Vagina (tissue), 2 donors: ENCODE measurements at regions not wholly inside any gene's neighbourhood (a gene's known extent, or its start where the extent isn't known, plus 50 kb on each side); places are given as distances from the start of the nearest gene placed in this dataset.

Experiments used
- POLR2A ChIP-seq, 2 donors: fragments of 450-650 bp; IDR thresholded peaks; one replicate each; pipeline ENCODE4 v1.6.1; 2017; ENCODE audit warnings: antibody characterized with exemption in 2 of 2, mild to moderate bottlenecking in 2 of 2, moderate library complexity in 2 of 2
- POLR2AphosphoS5 ChIP-seq, 2 donors: sonication (generic); formaldehyde crosslinking; IDR thresholded peaks; one replicate each; pipeline ENCODE4 v1.9.0; 2017; ENCODE audit warnings: antibody characterized with exemption in 2 of 2, mild to moderate bottlenecking in 2 of 2, low read depth in 1 of 2; ENCODE audit not compliant: insufficient read depth in 1 of 2
- TF ChIP-seq, protein P1 (sequence below), 3 experiments: fragments of 450-650 bp in 2 of 3; fragments of 200-600 bp in 1 of 3; sonication (generic) in 1 of 3; IDR thresholded peaks; one replicate each; pipeline ENCODE4 v1.5.1; 2017 to 2019; ENCODE audit warnings: antibody characterized with exemption in 3 of 3, mild to moderate bottlenecking in 2 of 3, moderate library complexity in 2 of 3

- TF ChIP-seq, protein P1, sequence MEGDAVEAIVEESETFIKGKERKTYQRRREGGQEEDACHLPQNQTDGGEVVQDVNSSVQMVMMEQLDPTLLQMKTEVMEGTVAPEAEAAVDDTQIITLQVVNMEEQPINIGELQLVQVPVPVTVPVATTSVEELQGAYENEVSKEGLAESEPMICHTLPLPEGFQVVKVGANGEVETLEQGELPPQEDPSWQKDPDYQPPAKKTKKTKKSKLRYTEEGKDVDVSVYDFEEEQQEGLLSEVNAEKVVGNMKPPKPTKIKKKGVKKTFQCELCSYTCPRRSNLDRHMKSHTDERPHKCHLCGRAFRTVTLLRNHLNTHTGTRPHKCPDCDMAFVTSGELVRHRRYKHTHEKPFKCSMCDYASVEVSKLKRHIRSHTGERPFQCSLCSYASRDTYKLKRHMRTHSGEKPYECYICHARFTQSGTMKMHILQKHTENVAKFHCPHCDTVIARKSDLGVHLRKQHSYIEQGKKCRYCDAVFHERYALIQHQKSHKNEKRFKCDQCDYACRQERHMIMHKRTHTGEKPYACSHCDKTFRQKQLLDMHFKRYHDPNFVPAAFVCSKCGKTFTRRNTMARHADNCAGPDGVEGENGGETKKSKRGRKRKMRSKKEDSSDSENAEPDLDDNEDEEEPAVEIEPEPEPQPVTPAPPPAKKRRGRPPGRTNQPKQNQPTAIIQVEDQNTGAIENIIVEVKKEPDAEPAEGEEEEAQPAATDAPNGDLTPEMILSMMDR (IDR thresholded peaks at IDR 0.05) = no peak
- no peak for TF ChIP-seq POLR2A (IDR thresholded peaks at IDR 0.05)
- TF ChIP-seq POLR2AphosphoS5 (IDR thresholded peaks at IDR 0.05; ENCODE audit: insufficient read depth in 1 of 2, low read depth in 1 of 2) = no peak
These were observed 95.2 kb downstream of the RASSF9 start for GRCh38 chr12:85741046-85741445.
